DMS 273 (cell line): ENCODE measurements at regions not wholly inside any gene's neighbourhood (a gene's known extent, or its start where the extent isn't known, plus 50 kb on each side); places are given as distances from the start of the nearest gene placed in this dataset.

Experiments used
- DNase-seq: peaks from one replicate; lab custom pipeline; 2025; ENCODE audit not compliant: unreplicated experiment; lab: John Stamatoyannopoulos, UW

DNA sequence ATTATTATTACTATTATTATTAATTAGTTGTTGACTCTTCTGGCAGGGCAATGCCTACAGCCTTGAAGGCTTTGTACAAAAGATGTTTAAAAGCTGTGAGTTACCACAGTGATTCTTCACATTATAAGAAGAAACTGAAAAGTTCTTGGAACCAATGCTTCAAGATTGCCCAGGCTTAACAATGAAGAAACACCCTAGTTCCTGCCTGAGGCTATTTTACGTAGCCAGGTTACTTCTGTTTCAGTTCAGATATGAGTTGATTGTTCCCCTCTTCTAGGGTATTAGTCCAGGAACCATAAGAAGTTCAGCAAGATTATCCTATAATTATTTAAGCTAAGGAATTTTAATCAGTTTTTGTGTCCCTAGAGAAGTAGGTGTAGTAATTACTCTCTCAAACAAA is 154.6 kb upstream of the CDH12 start:
- no peak for DNase-seq

DNA sequence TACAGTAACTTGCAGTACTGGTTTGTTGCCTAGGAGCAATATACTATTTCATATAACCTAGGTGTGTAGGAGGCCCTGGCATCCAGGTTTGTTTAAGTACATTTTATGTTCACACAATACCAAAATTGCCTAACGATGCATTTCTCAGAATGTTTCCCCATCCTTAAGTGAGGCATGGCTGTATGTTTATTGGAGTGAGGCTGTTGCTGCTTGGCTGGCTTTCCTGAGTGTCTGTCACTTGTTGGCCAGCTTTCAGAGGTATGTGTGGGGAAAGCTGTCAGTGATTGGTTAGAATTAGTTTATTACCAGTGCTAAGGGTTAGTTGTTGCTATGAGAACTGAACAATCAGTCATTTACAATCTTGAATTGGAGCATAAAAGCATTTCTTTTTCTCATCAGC is 154.1 kb upstream of the CDH12 start:
- peak; percentile 73 for DNase-seq

DNA sequence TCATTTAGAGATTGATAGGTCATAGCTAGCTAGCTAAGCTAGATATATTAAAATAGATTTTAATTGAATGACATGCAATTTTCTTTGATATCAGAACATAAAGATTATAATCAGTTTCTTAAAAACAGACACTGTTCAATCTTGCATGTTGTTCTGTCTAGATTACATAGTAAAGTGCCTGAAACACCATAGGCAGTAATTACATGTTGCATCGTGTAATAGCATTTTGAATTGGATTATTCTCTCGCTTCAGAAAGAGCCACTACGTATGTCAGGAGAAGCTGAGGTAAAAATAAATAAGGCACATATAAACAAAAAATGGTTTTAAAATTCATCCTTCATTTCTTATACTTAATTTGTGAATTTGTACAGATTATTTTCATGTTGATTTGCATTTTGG is 148.0 kb upstream of the CDH12 start:
- DNase-seq = no peak

DNA sequence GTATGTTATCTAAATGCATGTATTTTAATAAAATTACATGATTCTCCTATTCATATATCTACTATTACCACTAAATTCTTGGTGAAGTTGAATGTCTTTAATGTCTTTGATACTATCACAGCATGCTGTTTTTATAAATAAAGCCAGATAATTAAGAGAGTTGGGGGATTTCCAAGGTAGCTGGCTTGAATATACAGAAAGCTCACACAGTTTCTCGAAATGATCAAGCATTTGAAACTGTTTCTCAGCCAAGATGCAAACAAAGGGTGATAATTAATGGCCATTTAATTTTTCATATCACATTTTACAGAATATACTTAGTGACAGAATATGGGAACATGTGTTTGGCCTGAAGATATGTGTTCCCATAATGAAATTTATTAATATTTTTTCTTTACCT is 145.6 kb upstream of the CDH12 start:
- no peak for DNase-seq

DNA sequence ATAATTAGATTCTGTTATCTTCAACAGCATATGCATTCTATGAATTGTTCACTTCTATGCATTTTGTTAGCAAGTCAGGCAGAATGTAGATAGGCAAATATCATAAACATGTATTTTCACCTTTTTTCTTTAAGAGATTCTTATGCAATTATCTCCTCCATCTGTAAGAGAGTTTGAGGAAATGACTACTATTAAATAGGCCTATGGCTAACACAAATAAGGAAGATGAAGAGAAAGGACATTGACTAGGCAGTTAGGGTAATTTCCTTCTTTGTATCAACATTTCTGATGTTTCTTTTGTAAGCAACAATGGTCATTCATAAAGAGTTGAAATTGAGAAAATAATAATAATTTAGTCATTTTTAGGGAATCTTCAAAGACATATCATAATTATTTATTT is 145.2 kb upstream of the CDH12 start:
- DNase-seq = no peak

DNA sequence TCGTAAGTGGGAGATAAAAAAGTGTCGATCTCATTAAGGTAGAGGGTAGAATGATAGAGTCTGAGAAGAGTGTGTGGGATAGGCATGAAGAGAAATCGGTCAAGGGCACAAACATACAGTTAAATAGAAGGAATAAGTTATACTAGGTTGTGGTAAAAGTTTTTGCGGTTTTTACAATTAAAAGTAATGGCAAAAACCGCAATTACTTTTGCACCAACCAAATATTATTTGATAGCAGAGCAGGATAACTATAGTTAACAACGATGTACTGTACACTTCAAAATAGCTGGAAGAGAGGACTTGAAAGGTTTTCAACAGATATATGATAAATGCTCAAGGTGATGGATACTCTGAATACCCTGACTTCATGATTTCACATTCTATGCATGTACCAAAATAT is 135.8 kb upstream of the CDH12 start:
- no peak for DNase-seq

DNA sequence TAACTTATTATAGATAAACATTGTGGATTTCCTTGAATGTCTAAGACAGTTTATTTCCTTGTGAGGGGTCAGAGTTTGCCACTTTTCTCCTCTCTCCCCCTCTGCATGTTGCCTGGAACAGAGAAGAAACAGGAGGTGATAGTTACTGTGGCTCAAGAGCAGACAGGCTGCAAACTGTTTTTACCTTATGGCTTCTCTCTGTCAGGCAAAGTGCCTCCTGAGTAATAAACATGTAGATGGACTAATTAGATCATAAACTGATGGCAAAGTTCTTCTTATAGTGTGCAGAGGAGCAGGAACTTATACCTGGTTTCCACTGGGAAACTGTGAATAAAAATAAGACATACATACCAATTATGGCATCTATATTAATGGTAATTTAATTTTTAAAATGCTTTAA is 133.1 kb upstream of the CDH12 start:
- peak; percentile 80 for DNase-seq

DNA sequence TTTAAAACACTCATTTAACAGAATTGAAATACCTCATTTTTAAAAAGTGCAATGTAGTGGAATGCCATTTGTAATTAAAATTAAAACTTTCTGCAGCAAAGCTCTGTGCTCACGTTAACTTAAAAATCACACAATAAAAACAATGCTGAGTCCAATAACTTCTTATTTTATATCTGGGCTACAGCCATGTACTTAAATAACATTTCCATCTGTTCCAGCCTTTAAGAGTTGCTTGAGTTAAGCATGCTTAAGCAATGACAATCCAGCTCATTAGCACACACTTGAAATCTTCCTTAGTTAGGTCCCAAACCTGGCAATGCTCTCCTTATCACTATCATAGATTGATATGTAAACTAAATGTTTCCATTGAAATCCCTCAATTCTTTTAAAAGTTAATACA is 132.3 kb upstream of the CDH12 start:
- peak; percentile 62 for DNase-seq

DNA sequence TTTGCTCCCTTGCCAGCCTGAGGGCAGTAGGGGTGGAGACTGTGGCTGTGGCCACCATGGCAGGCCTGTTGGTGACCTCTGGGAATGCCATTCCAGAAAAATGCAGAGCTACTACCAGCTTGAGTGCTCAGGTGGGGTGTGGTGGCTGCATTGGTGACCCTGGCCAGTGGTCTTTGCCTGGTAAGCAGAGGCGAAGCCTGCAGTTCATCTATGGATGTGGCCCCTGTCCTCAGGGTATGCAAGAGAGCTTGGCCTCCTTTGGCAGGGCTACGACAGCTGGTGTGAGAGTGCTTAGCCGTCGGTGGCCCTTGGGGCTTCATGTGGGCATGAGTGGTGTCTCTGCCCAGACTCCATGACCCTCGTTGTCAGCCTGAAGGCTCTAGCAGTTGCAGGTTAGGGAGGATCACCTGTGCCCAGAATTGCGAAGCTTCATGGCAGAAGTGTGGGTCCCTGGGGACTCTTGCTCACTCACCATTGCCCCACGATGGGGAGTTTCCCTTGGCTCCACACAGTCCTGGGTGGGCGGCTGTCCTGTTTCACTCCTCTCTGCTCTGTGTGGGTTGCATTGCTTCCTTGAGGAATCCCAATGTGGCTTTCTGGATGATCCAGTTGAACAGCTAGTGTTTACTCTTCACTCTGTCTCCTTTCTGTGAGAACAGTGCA is 117.9 kb upstream of the CDH12 start:
- DNase-seq = no peak

DNA sequence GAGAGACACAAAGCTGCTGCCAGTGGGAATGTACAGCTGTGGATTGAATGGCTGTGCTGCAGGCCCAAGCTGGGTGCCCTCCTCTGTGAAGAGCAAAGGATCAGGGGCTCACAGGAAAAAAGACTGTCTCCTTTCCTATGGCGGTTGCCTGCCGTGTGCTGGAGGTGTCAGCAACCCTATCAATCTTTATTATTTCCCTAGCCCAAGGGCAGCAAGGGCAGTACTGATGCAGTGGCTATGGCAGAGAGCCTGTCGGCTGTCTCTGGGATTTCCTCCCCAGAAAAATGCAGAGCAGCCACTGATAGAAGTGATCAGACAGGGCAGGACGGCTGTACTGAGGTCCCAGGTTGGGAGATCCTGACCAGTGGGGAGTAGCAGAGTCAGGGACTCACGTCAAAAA is 117.3 kb upstream of the CDH12 start:
- DNase-seq = no peak

DNA sequence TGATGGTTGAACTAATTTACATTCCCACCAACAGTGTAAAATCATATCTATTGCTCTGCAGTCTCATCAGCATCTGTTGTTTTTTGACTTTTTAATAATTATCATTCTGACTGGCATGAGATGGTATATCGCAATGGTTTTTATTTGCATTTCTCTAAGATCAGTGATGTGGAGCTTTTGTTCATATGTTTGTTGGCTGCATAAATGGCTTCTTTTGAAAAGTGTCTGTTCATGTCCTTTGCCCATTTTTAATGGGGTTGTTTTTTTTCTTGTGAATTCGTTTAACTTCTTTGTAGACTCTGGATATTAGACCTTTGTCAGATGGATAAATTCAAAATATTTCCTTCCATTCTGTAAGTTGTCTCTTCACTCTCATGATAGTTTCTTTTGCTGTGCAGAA is 115.2 kb upstream of the CDH12 start:
- DNase-seq = no peak

DNA sequence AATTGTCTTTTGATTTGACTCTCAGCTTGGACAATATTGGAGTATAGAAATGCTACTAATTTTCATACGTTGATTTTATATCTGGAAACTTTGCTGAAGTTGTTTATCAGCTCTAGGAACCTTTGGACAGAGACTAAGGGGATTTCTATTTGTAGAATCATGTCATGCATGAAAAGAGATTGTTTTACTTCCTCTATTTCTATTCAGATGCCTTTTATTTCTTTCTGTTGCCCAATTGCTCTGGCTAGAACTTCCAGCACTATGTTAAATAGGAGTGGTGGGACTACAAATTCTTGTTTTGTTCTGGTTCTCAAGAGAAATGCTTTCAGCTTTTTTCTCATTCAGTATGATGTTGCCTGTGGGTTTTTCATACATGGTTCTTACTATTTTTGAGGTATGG is 112.8 kb upstream of the CDH12 start:
- no peak for DNase-seq

DNA sequence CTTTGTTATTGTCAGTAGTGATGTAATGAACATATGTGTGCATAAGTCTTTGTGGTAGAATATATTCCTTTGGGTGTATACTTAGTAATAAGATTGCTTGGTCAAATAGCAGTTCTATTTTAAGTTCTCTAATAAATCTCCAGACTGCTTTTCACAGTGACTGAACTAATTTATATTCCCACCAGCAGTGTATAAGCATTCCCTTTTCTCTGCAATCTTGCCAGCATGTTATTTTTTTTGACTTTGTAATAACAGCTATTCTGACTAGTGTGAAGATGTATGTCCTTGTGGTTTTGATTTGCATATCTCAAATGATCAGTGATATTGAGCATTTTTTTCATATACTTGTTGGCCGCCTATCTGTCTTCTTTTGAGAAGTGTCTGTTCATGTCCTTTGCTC is 111.5 kb upstream of the CDH12 start:
- no peak for DNase-seq

DNA sequence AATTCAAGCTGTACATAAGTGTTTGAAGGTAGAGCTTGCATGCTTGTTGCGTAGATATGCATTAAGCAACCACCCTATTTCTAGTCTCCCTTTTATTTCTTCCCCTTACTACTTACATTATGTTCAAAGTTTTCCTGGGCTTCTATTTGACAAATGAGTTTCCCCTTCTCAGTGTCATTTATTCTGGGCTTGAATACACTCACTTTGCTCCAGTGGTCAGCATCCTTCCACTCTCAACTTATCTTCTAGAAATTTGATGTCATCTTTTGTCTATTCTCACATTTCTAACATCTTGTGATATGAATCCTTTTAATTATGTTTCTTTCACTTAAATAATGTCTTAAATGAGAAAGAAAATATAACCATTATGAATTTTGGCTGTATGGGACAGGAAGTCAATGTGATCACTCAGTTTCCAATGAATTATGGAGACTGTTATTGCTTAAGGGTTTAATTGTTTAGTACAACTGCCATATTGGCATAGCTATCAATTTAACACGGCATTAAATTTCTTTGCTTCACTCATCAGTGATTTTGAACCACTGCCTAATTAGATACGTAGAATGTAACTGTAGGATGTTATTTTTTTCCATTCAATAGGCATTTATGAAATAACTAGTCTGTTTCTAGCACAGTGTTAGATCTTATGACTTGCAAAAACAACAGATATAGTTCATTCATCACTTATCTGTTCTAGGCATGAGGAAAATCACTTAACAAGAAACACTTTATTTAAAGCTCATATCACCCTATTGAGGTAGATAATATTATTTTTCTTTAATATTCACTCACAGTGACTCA is 105.5 kb upstream of the CDH12 start:
- no peak for DNase-seq

DNA sequence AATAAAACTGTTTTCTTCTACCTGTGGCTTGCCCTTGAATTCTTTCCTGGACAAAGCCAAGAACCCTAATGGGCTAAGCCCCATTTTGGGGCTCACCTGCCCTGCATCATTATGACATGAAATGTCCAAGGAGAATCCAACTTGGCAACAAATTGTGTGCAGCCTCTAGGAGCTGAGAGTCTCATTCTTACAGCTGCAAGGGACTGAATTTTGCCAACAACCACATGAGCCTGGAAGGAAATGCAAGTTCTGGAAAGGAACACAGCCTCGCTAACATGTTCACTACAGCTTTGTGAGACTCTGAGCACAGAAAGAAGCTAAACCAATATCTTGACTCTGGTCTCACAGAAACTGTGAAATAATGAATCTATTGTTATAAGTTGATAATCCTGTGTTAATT is 94.8 kb upstream of the CDH12 start:
- DNase-seq = no peak

DNA sequence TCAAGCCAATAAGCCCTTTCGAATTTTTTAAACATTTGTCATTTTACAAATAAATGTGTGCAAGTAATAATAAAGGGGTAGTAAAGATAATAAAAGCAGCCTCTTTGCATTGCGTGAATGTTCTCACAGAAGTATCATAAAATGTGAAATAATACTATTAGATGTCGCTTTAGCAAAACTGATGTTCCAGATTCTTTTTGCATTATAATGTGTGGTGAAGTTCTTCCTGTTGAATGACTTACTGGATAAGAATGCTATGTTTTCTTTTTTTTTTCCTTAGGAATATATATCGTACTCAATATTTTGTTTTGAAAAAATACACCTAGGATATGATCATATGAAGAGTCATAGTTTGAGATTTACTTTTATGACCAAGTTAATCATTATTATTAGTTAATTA is 85.2 kb upstream of the CDH12 start:
- no peak for DNase-seq

DNA sequence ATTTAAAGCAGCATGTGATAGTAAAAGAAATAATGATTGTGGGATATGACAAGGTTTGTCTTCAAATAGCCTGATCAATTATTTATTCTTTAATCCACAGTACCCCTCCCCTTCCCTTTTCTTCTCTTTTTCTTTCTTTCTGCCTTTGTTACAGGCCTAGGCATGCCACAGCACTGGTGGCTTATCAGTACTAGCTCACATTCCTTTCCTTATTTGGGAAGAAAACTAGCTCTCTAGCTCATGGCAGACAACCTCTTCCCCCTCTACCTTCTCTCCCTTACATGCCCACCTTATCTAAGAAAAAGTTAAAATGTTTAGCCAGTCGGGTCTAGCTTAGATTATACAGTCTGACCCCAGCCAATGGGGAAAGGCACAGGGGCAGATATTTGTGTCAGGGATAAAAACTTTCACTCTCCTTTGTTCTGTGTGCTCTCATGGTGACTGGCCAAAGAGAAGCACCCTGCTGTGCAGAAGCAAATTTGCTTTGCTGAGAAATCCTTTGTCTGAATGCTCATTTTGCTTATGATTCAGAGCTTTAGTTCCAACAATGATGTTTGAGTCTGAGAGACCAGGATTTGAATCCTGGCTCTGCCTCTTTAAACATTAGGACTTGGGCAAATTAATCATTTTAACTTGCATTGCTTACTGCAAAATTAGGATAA is 75.8 kb upstream of the CDH12 start:
- DNase-seq = no peak

DNA sequence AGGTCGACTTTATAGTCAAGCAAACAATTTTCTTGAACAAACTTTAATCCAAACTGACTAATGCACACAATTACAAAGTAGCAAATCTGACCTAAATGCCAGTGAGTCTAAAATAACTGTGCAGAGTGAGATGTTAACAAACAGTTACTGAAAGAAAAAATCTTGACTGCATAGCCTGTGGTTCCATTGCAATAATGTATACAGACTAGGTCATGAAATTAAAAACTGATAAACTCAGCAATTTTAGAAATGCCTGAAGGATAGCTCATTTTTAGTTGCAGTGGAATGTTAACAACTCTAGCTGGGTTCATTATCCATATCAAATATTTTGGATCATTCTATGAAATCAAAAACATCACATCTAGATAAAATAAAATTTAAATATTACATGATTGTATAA is 73.4 kb upstream of the CDH12 start:
- no peak for DNase-seq

DNA sequence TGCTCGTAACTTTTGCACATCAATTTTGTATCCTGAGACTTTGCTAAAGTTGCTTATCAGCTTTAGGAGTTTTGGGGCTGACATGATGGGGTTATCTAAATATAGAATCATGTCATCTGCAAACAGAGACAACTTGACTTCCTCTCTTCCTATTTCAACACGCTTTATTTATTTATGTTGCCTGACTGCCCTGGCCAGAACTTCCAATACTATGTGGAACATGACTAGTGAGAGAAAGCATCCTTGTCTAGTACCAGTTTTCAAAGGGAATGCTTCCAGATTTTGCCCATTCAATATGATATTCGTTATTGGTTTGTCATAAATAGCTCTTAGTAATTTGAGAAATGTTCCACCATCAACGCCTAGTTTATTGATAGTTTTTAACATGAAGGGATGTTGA is 65.4 kb upstream of the CDH12 start:
- no peak for DNase-seq

DNA sequence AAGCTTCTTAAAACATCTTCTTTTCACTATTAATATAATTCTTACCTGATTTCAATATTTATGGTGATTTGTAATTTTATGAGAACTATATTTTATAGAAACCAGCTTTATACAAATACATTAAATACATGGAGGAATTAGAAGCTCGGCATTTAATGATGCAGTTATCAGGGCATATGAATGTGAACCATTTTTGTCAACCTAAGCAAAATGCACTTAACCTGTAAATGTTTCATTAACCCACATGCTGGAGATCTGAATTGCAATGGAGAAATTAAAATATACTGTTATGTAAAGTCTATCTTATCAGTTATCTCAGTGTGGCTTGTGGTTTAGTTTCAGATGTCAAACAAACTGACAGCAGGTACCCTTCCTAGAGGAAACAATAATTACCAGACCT is 63.2 kb upstream of the CDH12 start:
- DNase-seq = no peak

DNA sequence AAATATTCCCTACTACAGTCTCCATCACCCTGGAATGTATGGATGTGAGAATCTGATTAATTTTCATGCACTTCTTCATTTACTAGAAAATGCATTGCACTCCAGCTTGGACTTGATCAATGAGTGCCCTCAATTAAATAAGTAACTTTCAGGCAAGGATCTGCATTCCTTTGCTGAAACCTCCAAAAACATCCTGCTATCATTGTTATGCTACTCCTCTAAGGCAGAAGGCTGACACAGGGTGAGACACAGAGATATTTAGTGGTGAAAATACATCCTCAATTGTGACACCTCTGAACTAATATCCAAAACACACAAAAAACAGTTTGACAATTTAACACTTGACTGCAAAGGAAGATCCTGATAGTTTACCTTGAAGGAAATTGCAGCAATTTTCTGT is 57.9 kb upstream of the CDH12 start:
- no peak for DNase-seq

DNA sequence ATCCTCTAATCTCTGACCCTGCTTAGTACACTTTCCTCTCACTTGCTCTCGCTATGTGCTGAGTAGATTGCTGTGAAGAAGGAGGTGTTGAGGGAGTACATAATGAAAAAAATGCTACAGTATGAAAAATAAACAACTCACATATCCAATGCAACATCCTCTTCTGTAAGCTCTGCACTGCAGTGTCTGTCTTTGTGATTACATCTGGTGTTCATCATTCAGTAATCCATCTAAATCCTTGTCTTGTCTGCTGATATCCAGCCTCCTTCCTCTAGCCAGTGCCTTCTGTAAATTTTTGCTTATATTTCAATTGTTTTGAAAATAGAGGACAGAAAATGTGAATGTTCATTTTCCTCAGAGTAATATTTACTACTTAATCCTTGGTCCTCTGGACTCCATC is 57.4 kb upstream of the CDH12 start:
- DNase-seq = no peak
